Large intestine (tissue), 3 donors: ENCODE measurements at regions not wholly inside any gene's neighbourhood (a gene's known extent, or its start where the extent isn't known, plus 50 kb on each side); places are given as distances from the start of the nearest gene placed in this dataset.

Experiments
- DNase-seq, 2 donors: peaks; one replicate each; pipeline versions ENCODE4 v3.0.0 to v3.0.0-alpha.2; 2013
- H3K27ac ChIP-seq: one replicate; pipeline ENCODE4 v1.5.1; 2013; ENCODE audit warnings: low read length
- H3K27me3 ChIP-seq: 2 replicates; pipeline ENCODE4 v1.6.1; 2013; ENCODE audit warnings: low read length; ENCODE audit not compliant: control insufficient read depth, insufficient read depth
- H3K36me3 ChIP-seq: 2 replicates; pipeline ENCODE4 v1.6.1; 2013; ENCODE audit warnings: low read length; ENCODE audit not compliant: control insufficient read depth, insufficient read depth
- H3K4me1 ChIP-seq: one replicate; pipeline ENCODE4 v1.6.1; 2013; ENCODE audit warnings: low read length; ENCODE audit not compliant: control insufficient read depth, insufficient read depth
- H3K4me3 ChIP-seq: one replicate; pipeline ENCODE4 v1.5.1; 2013; ENCODE audit warnings: low read length
- H3K9me3 ChIP-seq: one replicate; pipeline ENCODE4 v1.6.1; 2013; ENCODE audit warnings: mild to moderate bottlenecking, low read depth, low read length, moderate library complexity; ENCODE audit not compliant: control insufficient read depth
- WGBS: methylation state at CpG from one replicate; pipeline ENCODE4 v1.1.5; 2013; ENCODE audit warnings: low lambda C conversion rate; ENCODE audit not compliant: insufficient coverage; 5-methylcytosine and 5-hydroxymethylcytosine counted together

- Histone ChIP-seq H3K36me3 (no peaks in the 10 kb centered on the region), H3K9me3 (no peaks in the 10 kb centered on the region), H3K4me3 (no peak overlapping the region), H3K4me1 (no peaks in the 10 kb centered on the region), H3K27ac (no peak overlapping the region), H3K27me3 (peaks cover 24% of the 10 kb centered on the region)
- no CpG with 5 or more reads among the region's 1 CpG for WGBS
- peak; percentile 29 to 82 for DNase-seq
Measured at GRCh38 chr4:110907801-110908313, 285.0 kb upstream of the PITX2 start.

DNA sequence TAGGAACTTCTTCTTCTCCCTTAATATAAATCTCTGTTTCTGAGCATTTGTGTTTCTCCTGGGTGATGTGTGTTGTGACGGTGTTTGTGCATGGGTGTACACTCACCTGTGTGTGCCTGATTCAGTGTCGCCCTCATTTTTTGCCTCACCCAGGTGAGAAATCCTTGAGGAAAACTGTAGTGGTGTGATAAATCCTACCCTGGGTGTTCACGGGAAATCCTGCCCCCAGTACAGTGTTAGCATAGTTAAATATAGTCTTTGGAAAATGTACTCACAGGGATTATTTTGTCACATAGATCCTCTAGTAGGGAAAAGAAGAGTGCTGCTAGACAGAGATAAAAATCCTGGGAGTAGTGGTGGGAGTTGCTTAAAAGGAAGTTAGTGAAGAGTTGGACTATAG, 291.9 kb upstream of the PITX2 start:
- H3K4me3 ChIP-seq = no peak overlapping the region
- H3K4me1 ChIP-seq = no peaks in the 10 kb centered on the region
- H3K27me3 ChIP-seq = peaks cover 28% of the 10 kb centered on the region
- no peaks in the 10 kb centered on the region for H3K9me3 ChIP-seq
- no peak overlapping the region for H3K27ac ChIP-seq
- no peaks in the 10 kb centered on the region for H3K36me3 ChIP-seq
- WGBS = no CpG with 5 or more reads among the region's 3 CpGs
- DNase-seq = no peak

DNA sequence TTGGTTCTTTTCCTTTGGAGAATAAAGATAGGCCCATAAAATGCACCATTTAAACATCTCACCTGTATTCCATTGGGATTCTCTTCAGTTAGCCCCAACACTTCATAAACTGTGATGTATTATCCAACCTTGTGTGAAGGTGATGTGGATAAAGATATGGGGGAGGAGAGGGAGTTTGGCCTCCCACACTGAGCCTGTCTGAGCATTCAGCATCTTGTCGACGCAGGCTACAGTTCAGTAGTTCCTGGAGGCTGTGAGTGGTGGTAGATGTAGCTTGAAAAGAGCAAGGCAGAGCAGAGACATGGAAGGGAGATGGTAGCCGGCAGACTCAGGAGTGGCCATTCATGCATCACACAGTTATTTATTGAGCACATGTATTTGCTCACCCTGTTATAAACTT, 292.4 kb upstream of the PITX2 start:
- no peaks in the 10 kb centered on the region for H3K9me3 ChIP-seq
- WGBS = no CpG with 5 or more reads among the region's 3 CpGs
- no peaks in the 10 kb centered on the region for H3K36me3 ChIP-seq
- no peak overlapping the region for H3K4me3 ChIP-seq
- DNase-seq = no peak
- H3K27me3 ChIP-seq = peaks cover 31% of the 10 kb centered on the region
- no peak overlapping the region for H3K27ac ChIP-seq
- no peaks in the 10 kb centered on the region for H3K4me1 ChIP-seq

DNA sequence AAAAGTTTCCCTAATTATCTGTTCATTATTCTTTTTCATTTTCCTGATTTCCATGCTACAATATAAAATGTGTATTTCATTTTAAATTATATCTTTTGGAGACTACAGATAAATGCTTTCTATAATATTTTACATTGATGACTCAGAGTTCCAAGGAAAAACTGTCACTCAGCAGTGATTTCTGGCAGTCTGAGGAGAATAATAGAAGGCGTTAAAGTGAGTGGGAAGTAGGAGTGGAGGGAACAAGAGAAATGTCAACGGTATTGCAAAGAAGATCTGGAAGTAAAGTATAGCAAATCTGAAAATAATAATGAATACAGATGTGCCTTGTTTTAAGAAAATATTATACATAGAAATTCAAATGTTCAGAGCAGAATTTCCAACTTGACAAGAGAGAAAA, 293.6 kb upstream of the PITX2 start:
- Histone ChIP-seq H3K4me1 (no peaks in the 10 kb centered on the region), H3K27me3 (peaks cover 31% of the 10 kb centered on the region), H3K4me3 (no peak overlapping the region), H3K9me3 (no peaks in the 10 kb centered on the region), H3K27ac (no peak overlapping the region), H3K36me3 (no peaks in the 10 kb centered on the region)
- no peak for DNase-seq
- WGBS = 79% methylated on average over 2 of the region's 2 CpGs

DNA sequence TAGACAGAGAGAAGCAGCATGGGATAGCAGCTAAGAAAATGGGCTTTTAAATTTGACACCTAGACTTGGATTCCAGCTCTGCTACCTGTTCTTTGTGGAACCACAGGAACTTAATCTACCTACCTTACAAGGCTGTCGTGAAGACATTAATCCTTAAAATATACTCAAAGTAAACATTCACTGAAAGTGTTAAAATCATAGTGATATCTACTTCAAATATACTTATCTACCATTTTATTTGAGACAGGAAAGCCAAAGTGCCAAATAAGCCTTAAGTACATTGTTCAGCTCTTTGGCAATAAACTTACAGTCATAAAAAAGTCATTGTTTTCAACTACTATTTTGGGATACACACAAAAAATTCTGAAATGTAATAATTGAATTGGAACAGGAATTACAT, 295.0 kb upstream of the PITX2 start:
- H3K4me1 ChIP-seq = no peaks in the 10 kb centered on the region
- no peak for DNase-seq
- H3K9me3 ChIP-seq = no peaks in the 10 kb centered on the region
- no peaks in the 10 kb centered on the region for H3K36me3 ChIP-seq
- peaks cover 33% of the 10 kb centered on the region for H3K27me3 ChIP-seq
- WGBS = no CpG with 5 or more reads among the region's 1 CpG
- H3K27ac ChIP-seq = no peak overlapping the region
- no peak overlapping the region for H3K4me3 ChIP-seq

DNA sequence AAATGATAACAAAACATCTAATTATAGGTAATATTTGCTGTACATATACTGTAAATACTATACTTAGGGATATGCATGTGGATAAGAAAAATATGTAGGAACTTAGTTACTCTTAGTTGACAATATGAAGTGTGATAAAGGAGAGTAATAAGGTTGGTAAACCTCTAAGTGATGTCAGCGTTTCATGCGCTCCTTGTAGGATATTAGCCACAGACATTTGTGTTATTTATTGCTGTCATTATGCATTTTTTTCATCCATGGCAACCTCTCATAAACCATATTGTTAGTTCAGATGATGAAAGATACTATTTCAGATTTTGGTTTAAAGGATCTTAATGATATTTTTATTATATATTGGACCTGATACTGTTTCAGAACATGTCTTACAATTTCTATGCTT, 298.1 kb upstream of the PITX2 start:
- Histone ChIP-seq H3K9me3 (no peaks in the 10 kb centered on the region), H3K27ac (no peak overlapping the region), H3K36me3 (no peaks in the 10 kb centered on the region), H3K27me3 (peaks cover 17% of the 10 kb centered on the region), H3K4me1 (no peaks in the 10 kb centered on the region), H3K4me3 (no peak overlapping the region)
- no peak for DNase-seq
- WGBS = no CpG with 5 or more reads among the region's 2 CpGs

- DNase-seq = no peak
- Histone ChIP-seq H3K4me3 (no peak overlapping the region), H3K9me3 (no peaks in the 10 kb centered on the region), H3K4me1 (peaks cover 2% of the 10 kb centered on the region), H3K27me3 (peaks cover 12% of the 10 kb centered on the region), H3K27ac (no peak overlapping the region), H3K36me3 (no peaks in the 10 kb centered on the region)
- WGBS = 100% methylated on average over 1 of the region's 2 CpGs
Measured at GRCh38 chr4:110924761-110925160, 301.9 kb upstream of the PITX2 start.

DNA sequence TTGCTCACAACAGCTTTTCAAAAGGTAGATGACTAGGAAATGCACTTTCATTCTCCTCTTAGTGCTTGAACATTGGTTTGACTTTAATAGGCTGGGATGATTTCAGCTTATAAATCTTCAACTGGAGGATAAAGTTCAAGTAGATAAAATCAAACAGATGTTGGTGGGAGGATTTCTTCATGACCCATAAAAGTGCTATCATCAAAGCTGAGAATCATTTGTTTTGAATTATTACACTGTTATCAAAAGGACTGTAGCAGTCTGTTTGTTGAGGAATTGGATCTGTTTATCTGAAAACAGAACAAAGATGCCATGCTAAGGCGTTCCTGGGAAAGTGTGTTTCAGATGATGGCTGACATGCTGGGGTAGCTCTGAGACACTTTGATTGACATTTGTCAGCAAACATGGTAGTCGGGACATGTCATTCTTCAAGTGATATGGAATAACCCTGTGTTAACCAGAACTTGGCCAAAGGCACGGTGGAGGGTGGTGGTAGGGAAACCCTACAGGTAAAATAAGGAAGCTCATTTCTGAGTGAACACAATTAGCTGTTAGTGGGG, 304.0 kb upstream of the PITX2 start:
- Histone ChIP-seq H3K36me3 (no peaks in the 10 kb centered on the region), H3K4me3 (no peak overlapping the region), H3K27ac (no peak overlapping the region), H3K27me3 (peaks cover 9% of the 10 kb centered on the region), H3K4me1 (peaks cover 2% of the 10 kb centered on the region), H3K9me3 (no peaks in the 10 kb centered on the region)
- WGBS = no CpG with 5 or more reads among the region's 3 CpGs
- peak in 1 of 2 donors; percentile 37 for DNase-seq

DNA sequence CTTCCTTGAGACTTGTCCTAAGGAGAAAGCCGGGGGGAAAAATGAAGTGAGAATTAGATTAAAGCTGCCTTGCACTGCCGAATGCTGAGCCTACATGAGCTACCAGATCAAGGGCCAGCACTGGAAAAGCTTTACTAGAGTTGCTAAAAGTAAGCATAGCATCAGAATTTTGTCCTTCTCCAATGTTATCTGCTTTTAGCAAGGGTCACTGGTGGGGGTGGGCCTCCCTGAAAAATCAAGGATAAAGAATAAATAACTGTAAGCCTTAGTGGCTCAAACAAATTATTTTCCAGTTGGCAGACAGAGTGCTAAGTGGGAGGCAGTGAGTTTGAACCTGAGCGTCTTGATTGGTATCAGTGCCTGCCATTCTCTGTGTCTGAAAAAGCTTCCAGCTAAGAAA, 310.5 kb upstream of the PITX2 start:
- WGBS = no CpG with 5 or more reads among the region's 3 CpGs
- no peaks in the 10 kb centered on the region for H3K4me1 ChIP-seq
- DNase-seq = no peak
- H3K27ac ChIP-seq = no peak overlapping the region
- H3K9me3 ChIP-seq = no peaks in the 10 kb centered on the region
- H3K27me3 ChIP-seq = peaks cover 7% of the 10 kb centered on the region
- H3K36me3 ChIP-seq = no peaks in the 10 kb centered on the region
- H3K4me3 ChIP-seq = no peak overlapping the region

DNA sequence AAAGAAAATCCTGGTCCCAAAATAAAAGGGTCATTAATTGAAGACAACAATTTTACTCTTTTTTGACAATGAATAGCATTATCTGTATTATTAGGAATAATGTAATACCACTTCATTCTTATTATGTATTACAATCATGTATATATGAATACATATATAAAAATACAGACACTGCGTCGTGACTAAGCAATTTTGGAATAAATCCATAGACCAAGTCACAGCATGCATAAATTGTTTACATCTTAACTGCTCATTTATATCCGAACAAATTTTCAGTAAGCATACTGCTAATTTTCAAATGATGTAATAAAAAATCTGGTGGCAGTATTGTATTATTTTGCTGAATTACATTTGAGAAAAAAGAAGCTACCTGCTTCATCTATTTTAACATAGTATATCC, 321.6 kb upstream of the PITX2 start:
- 69% methylated on average over 3 of the region's 3 CpGs for WGBS
- no peak overlapping the region for H3K4me3 ChIP-seq
- DNase-seq = no peak

GRCh38 chr4:110945600-110945999, 322.7 kb upstream of the PITX2 start:
- H3K27ac ChIP-seq = no peak overlapping the region
- no peak for DNase-seq
- WGBS = no CpG with 5 or more reads among the region's 16 CpGs
- H3K4me1 ChIP-seq = no peaks in the 10 kb centered on the region
- no peak overlapping the region for H3K4me3 ChIP-seq
- no peaks in the 10 kb centered on the region for H3K9me3 ChIP-seq
- peaks cover 2% of the 10 kb centered on the region for H3K27me3 ChIP-seq
- no peaks in the 10 kb centered on the region for H3K36me3 ChIP-seq

More for the DNA sequence above, 321.6 kb upstream of the PITX2 start:
- H3K27ac ChIP-seq = no peak overlapping the region
- H3K9me3 ChIP-seq = no peaks in the 10 kb centered on the region
- H3K36me3 ChIP-seq = no peaks in the 10 kb centered on the region
- peaks cover 2% of the 10 kb centered on the region for H3K27me3 ChIP-seq
- no peaks in the 10 kb centered on the region for H3K4me1 ChIP-seq
